Head of caudate nucleus (tissue), 42 donors: ENCODE measurements at regions not wholly inside any gene's neighbourhood (a gene's known extent, or its start where the extent isn't known, plus 50 kb on each side); places are given as distances from the start of the nearest gene placed in this dataset.

Experiments
- DNase-seq, 42 donors: peaks; one replicate each; pipeline versions ENCODE4 v3.0.0 to v3.0.0-alpha.2; 2020 to 2021; ENCODE audit warnings: mixed read lengths in 7 of 42
- intact Hi-C: fragments of 100-400 bp; cut with DNase I; formaldehyde crosslinking; loops from one replicate; pipeline ENCODE4 v1.15.0; 2022

- peak in 9 of 42 donors; percentile 2 to 21 (median 7) for DNase-seq
- intact Hi-C loops, result no loop called here
Observed at GRCh38 chr2:8566774-8567468, 114.9 kb upstream of the ID2 start.

GRCh38 chr2:8567469-8568260, 114.2 kb upstream of the ID2 start:
- DNase-seq, result peak in 9 of 42 donors; percentile 1 to 26 (median 8)
- intact Hi-C loops, result no loop called here

GRCh38 chr2:8568543-8569302, 113.1 kb upstream of the ID2 start:
- peak in 10 of 42 donors; percentile 0 to 19 (median 6) for DNase-seq

GRCh38 chr2:8569332-8569930, 112.4 kb upstream of the ID2 start:
- intact Hi-C loops, result no loop called here
- DNase-seq, result peak in 10 of 42 donors; percentile 3 to 34 (median 10)

More at GRCh38 chr2:8568543-8569302, 113.1 kb upstream of the ID2 start:
- intact Hi-C loops, result no loop called here

- peak in 10 of 42 donors; percentile 2 to 41 (median 21) for DNase-seq
- intact Hi-C loops, result no loop called here
Observed at GRCh38 chr2:8570637-8571036, 111.2 kb upstream of the ID2 start.

GRCh38 chr2:8571301-8571791, 110.5 kb upstream of the ID2 start:
- DNase-seq, result peak in 3 of 42 donors; percentile 5 to 33 (median 9)
- intact Hi-C loops, result no loop called here

GRCh38 chr2:8571792-8572499, 109.9 kb upstream of the ID2 start:
- peak in 7 of 42 donors; percentile 1 to 17 (median 8) for DNase-seq
- intact Hi-C loops, result no loop called here

DNA sequence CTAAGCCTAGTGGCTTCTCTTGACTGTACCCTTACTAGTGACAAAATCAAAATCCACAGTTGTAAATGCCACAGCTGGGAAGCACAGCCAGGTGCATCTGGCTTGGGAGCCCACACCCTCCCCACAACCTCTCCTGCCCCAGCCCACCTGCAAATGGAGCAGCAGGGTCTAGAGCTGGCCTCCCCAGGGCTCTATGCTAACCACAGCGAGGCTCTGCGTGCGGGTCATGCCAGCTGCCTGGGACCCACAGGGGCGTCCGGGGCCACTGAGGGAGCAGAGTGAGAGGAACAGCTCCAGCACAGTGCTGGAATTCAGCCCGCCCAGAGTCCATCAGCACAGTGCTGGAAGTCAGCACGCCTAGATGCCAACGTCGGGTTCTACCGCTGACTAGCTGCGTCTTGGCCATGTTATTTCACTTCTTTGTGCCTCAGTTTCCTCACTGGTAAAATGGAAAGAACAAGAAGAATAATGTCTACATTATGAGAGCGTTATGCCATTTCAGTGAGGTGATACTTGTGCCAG, 109.1 kb upstream of the ID2 start:
- peak in 3 of 42 donors; percentile 1 to 28 (median 17) for DNase-seq
- intact Hi-C loops, result no loop called here

DNA sequence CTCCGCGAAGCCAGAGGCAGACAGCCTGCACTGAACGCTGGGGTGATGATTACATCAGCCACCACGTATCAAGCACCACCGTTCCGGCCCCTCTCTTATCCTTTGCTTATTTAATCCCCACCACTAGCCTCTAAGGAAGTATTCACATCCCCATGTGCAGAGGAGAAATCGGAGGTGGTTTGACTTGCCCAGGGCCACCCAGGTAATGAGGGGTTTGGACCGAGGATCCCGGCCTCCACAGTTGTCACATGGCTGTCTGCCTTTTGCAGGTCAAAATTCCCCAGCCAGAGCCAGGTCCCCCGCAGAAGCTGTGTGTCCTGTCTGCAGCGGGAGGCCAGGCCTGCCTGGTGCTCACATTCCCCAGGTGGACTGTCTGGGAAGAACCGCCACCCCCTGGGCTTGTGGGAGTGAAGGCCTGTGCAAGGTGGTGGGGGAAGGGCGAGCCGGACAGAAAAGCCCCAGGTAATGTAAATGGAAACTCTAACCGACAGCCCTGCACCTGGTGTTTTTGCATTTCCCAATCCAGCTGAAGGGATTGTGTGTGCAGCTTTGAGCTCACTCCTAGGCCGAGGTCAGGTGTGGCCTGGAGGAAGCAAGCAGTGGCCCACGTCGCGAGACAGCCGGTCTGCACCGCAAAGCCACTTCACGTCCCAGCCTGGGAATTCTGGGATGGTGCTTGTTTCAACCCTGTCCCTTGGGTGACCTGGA, 108.5 kb upstream of the ID2 start:
- intact Hi-C loops, result no loop called here
- DNase-seq, result peak in 3 of 42 donors; percentile 21 to 40 (median 34)

DNA sequence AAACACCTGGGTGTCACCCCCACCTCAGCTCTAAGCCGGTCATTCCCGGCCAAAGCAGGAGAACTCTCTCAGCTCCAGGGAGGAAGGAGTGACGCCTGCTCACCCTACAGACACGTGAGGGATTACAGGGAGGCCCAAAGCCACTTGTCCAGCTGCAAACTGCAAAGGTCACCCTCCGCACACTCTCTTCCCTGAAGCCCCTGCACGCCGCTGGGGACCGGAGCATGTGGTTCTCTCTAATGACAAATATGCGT, 108.0 kb upstream of the ID2 start:
- intact Hi-C loops, result no loop called here
- DNase-seq, result peak in 1 of 42 donors; percentile 2

DNA sequence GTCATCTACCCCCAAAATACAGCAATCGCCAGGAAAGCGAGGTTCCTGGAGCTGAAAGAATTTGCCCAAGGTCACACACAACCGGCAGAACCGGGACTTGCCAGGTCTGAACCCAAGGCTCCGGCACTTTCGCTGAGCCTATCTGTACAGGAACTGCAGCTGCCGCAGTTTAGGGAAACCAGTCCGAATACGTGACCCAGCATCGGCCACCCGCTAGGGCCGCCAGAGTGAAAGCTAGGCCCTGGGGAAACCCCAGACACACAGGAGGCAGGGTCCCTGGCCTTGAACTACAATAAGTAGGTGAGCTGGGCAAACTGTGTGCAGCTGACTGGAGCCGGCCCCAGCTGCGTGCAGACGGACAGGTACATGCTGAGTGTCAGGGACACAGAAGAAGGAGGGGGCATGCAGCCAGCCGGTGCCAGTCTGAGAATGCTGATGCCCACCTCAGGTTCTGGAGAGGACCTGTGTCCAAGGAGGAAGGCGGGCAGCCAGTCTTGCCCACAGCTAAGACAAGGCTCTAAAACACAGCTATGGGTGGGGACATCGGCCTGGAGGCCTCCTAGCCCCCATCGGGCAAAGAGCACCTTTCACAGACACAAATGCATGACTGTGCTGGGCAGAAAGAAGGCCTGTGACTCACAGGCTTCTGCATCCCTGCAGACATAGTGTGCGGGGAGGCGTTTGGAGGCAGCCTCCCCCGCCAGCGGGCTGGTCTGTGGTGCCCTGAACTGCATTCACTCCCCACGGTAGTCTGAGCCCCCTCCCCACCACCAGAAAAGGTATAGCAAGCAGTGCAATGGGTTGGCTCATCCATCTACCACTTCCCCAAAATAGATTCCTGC, 107.4 kb upstream of the ID2 start:
- DNase-seq, result peak in 6 of 42 donors; percentile 6 to 43 (median 26)
- intact Hi-C loops, result no loop called here

DNA sequence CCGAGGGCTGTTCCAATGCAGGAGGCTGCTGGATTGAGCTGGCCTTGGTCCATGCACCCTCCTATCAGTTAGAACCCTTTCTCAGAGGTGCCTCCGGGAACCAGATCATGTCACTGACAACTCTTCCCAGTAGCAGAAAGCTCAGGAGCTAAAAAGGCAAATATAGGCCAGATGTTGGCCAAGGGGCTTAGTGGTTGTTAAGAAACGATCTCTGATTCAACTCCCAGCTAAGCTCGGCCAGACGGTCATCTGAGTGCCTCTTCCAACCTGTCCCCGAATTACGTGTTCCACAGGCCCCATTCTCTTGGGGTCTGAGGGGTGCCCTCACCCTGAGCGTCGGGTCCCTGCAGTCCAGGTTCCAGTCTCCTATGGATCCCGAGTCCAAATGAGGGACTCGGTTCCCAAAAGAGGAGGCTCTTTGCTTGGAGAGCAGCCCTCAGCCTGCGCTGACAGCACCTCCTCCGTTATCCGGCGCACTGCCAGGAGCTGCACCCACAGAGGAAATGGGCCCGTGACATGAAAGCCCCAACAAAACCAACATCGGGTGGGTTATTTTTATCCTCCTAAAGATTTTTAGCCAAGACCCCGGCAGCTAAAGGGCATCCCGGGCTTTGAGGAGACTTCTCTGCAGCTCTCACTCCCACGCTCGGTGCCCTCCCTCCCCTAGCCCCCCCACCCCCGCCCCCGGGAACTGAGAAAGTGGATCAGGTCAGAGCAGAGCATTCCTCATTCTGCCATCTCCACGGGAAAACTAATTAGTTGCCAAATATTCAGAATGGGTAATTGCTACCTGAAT, 106.6 kb upstream of the ID2 start:
- intact Hi-C loops, result no loop called here
- peak in 35 of 42 donors; percentile 31 to 72 (median 49) for DNase-seq

DNA sequence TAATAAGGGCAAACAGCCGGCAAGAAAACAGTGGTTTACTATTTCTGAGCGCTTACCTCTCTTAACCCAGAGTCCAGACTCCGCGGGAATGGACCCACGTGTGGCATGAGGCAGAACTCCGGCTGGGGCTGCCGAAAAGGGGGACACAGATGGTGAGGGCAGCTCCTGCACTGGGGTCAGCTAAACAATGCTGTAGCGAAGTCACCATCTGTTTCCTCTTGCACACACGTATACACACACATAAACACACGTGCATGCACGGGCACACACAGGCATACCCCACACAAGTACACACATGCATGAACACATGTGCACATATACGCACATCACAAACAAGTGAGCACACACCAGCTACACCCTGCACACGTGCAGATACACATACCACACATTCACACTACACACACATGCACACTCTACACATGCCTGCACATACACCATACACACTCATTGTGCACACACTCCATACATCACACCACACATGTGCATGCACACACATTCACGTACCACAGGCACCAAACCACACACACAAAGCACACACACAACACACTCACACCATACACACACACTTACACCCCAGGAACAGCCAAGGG, 105.9 kb upstream of the ID2 start:
- DNase-seq, result peak in 14 of 42 donors; percentile 3 to 63 (median 41)
- intact Hi-C loops, result no loop called here

GRCh38 chr2:8576525-8577167, 105.2 kb upstream of the ID2 start:
- DNase-seq, result peak in 10 of 42 donors; percentile 21 to 60 (median 36)
- intact Hi-C loops, result no loop called here

GRCh38 chr2:8577573-8577972, 104.3 kb upstream of the ID2 start:
- intact Hi-C loops, result no loop called here
- DNase-seq, result peak in 4 of 42 donors; percentile 3 to 39 (median 26)
